Keratinocyte (primary cell): ENCODE measurements at regions not wholly inside any gene's neighbourhood (a gene's known extent, or its start where the extent isn't known, plus 50 kb on each side); places are given as distances from the start of the nearest gene placed in this dataset.

Experiments used
- DNase-seq: peaks from one replicate; pipeline ENCODE4 v3.0.0-alpha.2; 2011; ENCODE audit warnings: low read depth, missing footprints, low spot score
- FAIRE-seq: peaks from 2 replicates; lab custom pipeline; 2011; peaks lifted over from hg19 to GRCh38; lab: Jason Lieb, UNC
- H2AFZ ChIP-seq: 2 replicates; pipeline ENCODE4 v1.6.0; 2012; ENCODE audit warnings: low read length, control low read depth, inconsistent platforms; ENCODE audit not compliant: control insufficient read depth
- H3K27ac ChIP-seq: 2 replicates; pipeline ENCODE4 v1.5.1; 2011; ENCODE audit warnings: low read length; ENCODE audit not compliant: control insufficient read depth, insufficient read depth
- H3K27me3 ChIP-seq: 3 replicates; pipeline ENCODE4 v1.6.0; 2011; ENCODE audit warnings: low read length; ENCODE audit not compliant: control insufficient read depth, insufficient read depth; ENCODE audit errors: extremely low read depth
- H3K36me3 ChIP-seq, 2 experiments: 2 replicates in 1 of 2; 3 replicates in 1 of 2; pipeline ENCODE4 v1.5.1; 2011; ENCODE audit warnings: low read length in 2 of 2, mild to moderate bottlenecking in 1 of 2; ENCODE audit not compliant: control insufficient read depth in 2 of 2, insufficient read depth in 2 of 2; ENCODE audit errors: extremely low read depth in 1 of 2
- H3K4me1 ChIP-seq: 3 replicates; pipeline ENCODE4 v1.5.1; 2011; ENCODE audit warnings: low read length; ENCODE audit not compliant: control insufficient read depth, insufficient read depth; ENCODE audit errors: extremely low read depth
- H3K4me2 ChIP-seq: 3 replicates; pipeline ENCODE4 v1.6.0; 2011; ENCODE audit warnings: low read depth, low read length; ENCODE audit not compliant: control insufficient read depth, insufficient read depth; ENCODE audit errors: extremely low read depth
- H3K4me3 ChIP-seq, 3 experiments: fragments of 200-600 bp in 1 of 3; sonication (generic) in 1 of 3; 2 replicates in 2 of 3; 3 replicates in 1 of 3; pipeline ENCODE4 v1.5.1; 2011 to 2016; ENCODE audit warnings: low read length in 3 of 3, mild to moderate bottlenecking in 3 of 3, control low read depth in 2 of 3, inconsistent platforms in 1 of 3, low read depth in 1 of 3, mixed read lengths in 1 of 3, mixed run types in 1 of 3, moderate library complexity in 1 of 3; ENCODE audit not compliant: control insufficient read depth in 2 of 3, insufficient read depth in 2 of 3; ENCODE audit errors: extremely low read depth in 1 of 3
- H3K79me2 ChIP-seq: 2 replicates; pipeline ENCODE4 v1.6.0; 2012; ENCODE audit warnings: low read length; ENCODE audit not compliant: control insufficient read depth, insufficient read depth
- H3K9ac ChIP-seq: 3 replicates; pipeline ENCODE4 v1.6.0; 2011; ENCODE audit warnings: low read length; ENCODE audit not compliant: control insufficient read depth, insufficient read depth; ENCODE audit errors: extremely low read depth
- H3K9me1 ChIP-seq: 3 replicates; pipeline ENCODE4 v1.6.0; 2011; ENCODE audit warnings: low read length; ENCODE audit not compliant: control insufficient read depth, insufficient read depth; ENCODE audit errors: extremely low read depth
- H3K9me3 ChIP-seq: 2 replicates; pipeline ENCODE4 v1.5.1; 2012; ENCODE audit warnings: low read depth, low read length; ENCODE audit not compliant: control insufficient read depth
- H4K20me1 ChIP-seq: 3 replicates; pipeline ENCODE4 v1.6.0; 2011; ENCODE audit warnings: low read length; ENCODE audit not compliant: control insufficient read depth, insufficient read depth; ENCODE audit errors: extremely low read depth
- EZH2 ChIP-seq: IDR thresholded peaks from one replicate; pipeline ENCODE4 v1.6.1; 2012; ENCODE audit warnings: inconsistent platforms, mild to moderate bottlenecking, low read length, moderate library complexity
- dilution Hi-C: fragments of 300-500 bp; cut with MboI; formaldehyde crosslinking; loops from one replicate; pipeline ENCODE4 v1.7.0; 2020; ENCODE audit warnings: low sequenced_read_pairs; ENCODE audit not compliant: extremely low pct_ligation_motif_present
- TF ChIP-seq, protein P1 (sequence below), 3 experiments: IDR thresholded peaks in 1 of 3; conservative IDR thresholded peaks in 1 of 3; optimal IDR thresholded peaks in 1 of 3; 2 replicates in 2 of 3; 3 replicates in 1 of 3; pipeline versions ENCODE3 to v1.5.1; 2011; ENCODE audit warnings: low read length in 3 of 3, mild to moderate bottlenecking in 3 of 3, moderate library complexity in 2 of 3, control low read depth in 1 of 3, inconsistent platforms in 1 of 3; ENCODE audit not compliant: insufficient read depth in 2 of 3; ENCODE audit errors: extremely low read depth in 1 of 3

GRCh38 chr5:170444969-170445505, 55.9 kb upstream of the KCNMB1 start:
- no peaks in the 10 kb centered on the region for H3K9me1 ChIP-seq
- no peaks in the 10 kb centered on the region for H4K20me1 ChIP-seq
- DNase-seq (no peak), FAIRE-seq (no peak)
- H3K4me1 ChIP-seq, result no peaks in the 10 kb centered on the region
- H3K27ac ChIP-seq, result no peak overlapping the region
- H3K4me2 ChIP-seq, result no peak overlapping the region
- no peak overlapping the region for H3K9ac ChIP-seq
- no peaks in the 10 kb centered on the region for H3K79me2 ChIP-seq
- no peak overlapping the region for H2AFZ ChIP-seq
- no peaks in the 10 kb centered on the region for H3K9me3 ChIP-seq
- TF ChIP-seq EZH2, result no peak
- TF ChIP-seq, protein P1, sequence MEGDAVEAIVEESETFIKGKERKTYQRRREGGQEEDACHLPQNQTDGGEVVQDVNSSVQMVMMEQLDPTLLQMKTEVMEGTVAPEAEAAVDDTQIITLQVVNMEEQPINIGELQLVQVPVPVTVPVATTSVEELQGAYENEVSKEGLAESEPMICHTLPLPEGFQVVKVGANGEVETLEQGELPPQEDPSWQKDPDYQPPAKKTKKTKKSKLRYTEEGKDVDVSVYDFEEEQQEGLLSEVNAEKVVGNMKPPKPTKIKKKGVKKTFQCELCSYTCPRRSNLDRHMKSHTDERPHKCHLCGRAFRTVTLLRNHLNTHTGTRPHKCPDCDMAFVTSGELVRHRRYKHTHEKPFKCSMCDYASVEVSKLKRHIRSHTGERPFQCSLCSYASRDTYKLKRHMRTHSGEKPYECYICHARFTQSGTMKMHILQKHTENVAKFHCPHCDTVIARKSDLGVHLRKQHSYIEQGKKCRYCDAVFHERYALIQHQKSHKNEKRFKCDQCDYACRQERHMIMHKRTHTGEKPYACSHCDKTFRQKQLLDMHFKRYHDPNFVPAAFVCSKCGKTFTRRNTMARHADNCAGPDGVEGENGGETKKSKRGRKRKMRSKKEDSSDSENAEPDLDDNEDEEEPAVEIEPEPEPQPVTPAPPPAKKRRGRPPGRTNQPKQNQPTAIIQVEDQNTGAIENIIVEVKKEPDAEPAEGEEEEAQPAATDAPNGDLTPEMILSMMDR (optimal IDR thresholded peaks at IDR 0.05 in 1 of 3, IDR thresholded peaks at IDR 0.05 in 1 of 3, conservative IDR thresholded peaks at IDR 0.05 in 1 of 3; ENCODE audit: extremely low read depth in 1 of 3, insufficient read depth in 2 of 3, low read length in 3 of 3), result no peak
- H3K27me3 ChIP-seq, result no peaks in the 10 kb centered on the region
- dilution Hi-C loops, result no loop called here
- no peak overlapping the region for H3K4me3 ChIP-seq
- H3K36me3 ChIP-seq, result no peaks in the 10 kb centered on the region

GRCh38 chr5:170444181-170444580, 55.0 kb upstream of the KCNMB1 start:
- Histone ChIP-seq H3K9ac (no peak overlapping the region), H3K9me1 (no peaks in the 10 kb centered on the region), H3K4me2 (no peak overlapping the region), H3K27me3 (no peaks in the 10 kb centered on the region), H3K9me3 (no peaks in the 10 kb centered on the region), H3K4me3 (no peak overlapping the region), H4K20me1 (no peaks in the 10 kb centered on the region), H3K4me1 (no peaks in the 10 kb centered on the region), H3K27ac (no peak overlapping the region), H3K79me2 (no peaks in the 10 kb centered on the region), H3K36me3 (no peaks in the 10 kb centered on the region), H2AFZ (no peak overlapping the region)
- dilution Hi-C loops, result no loop called here
- DNase-seq (no peak), FAIRE-seq (no peak)
- no peak for TF ChIP-seq EZH2
- TF ChIP-seq, protein P1 (optimal IDR thresholded peaks at IDR 0.05 in 1 of 3, IDR thresholded peaks at IDR 0.05 in 1 of 3, conservative IDR thresholded peaks at IDR 0.05 in 1 of 3; ENCODE audit: extremely low read depth in 1 of 3, insufficient read depth in 2 of 3, low read length in 3 of 3), result no peak
